GM18870 (cell line): ENCODE measurements at regions not wholly inside any gene's neighbourhood (a gene's known extent, or its start where the extent isn't known, plus 50 kb on each side); places are given as distances from the start of the nearest gene placed in this dataset.
"Not testable (repeated sequence)": the region's sequence is repeated elsewhere in the genome, so short reads cannot be mapped to it uniquely, and the experiment has no call there.

ENCODE experiments used
- ATAC-seq: cut with Tn5 transposase; IDR thresholded peaks from one replicate; pipeline ENCODE4 v1.9.1; 2021; ENCODE audit warnings: moderate library complexity; ENCODE audit not compliant: unreplicated experiment

DNA sequence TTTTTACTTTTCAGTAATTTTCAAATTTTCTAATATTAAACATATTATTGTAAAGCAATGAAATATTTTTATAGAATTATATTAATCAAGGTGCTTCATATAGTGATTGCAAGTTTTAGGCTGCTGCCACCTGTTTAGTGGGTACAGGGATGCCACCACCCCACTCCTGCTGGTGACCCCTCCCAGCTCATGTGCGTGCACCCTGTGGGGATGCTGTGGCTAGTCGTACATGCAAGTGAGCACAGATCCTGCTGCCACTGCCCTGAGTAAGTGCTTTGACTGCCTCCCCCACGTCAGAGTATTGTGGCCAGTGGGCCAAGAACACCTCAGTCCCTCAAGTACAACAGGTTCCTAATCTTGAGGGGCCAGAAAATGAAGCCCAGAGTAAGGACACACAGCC lies 320.1 kb upstream of the DDI1 start:
- no peak for ATAC-seq

- no peak for ATAC-seq
Measured at GRCh38 chr11:103727262-103727661, 309.2 kb upstream of the DDI1 start.

DNA sequence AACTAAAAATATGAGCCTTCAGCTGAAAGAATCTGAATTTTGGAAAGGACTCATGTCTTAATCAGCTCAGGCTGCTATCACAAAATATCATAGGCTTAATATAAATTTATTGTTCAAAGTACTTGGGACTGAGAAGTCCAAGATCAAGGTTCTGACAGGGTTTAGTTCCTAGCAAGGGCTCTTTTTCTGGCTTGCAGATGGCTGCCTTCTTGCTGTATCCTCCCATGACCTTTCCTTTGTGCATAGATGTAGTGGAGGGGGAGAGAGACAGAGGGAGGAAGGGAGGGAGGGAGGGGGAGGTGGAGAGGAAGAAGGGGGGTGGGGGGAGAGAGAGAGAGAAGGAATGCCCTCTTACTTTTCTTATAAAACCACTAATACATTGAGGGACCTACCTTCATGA lies 306.8 kb upstream of the DDI1 start:
- no peak for ATAC-seq

- ATAC-seq: no peak
Measured at GRCh38 chr11:103730131-103730940, 306.1 kb upstream of the DDI1 start.

GRCh38 chr11:103731670-103732069 lies 304.8 kb upstream of the DDI1 start:
- no peak for ATAC-seq

GRCh38 chr11:103733889-103734288 lies 302.6 kb upstream of the DDI1 start:
- no peak for ATAC-seq

DNA sequence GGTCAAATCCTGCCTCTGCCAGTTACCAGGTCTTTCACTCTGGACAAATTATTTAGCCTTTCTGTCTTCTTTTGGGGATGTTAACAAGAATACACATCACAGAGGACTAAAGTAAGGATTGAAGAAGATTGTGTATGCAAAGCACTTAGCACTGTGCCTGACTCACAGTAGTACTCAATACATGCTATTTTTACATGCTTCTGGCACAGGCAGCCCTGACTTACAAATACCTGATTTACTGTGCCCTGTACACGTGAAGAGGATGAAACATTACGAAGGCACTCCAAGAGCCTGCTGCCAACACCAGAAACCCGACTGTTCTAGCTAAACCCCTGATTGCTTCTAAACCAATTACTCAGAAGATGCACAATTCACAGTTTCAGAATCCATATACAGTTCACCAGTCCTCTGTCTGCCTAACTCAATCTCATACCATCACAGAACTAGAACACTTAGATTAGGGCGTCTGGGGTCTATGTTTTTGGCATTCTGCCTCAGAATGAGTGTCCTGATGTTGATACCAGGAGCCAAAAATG lies 300.9 kb upstream of the DDI1 start:
- no peak for ATAC-seq

DNA sequence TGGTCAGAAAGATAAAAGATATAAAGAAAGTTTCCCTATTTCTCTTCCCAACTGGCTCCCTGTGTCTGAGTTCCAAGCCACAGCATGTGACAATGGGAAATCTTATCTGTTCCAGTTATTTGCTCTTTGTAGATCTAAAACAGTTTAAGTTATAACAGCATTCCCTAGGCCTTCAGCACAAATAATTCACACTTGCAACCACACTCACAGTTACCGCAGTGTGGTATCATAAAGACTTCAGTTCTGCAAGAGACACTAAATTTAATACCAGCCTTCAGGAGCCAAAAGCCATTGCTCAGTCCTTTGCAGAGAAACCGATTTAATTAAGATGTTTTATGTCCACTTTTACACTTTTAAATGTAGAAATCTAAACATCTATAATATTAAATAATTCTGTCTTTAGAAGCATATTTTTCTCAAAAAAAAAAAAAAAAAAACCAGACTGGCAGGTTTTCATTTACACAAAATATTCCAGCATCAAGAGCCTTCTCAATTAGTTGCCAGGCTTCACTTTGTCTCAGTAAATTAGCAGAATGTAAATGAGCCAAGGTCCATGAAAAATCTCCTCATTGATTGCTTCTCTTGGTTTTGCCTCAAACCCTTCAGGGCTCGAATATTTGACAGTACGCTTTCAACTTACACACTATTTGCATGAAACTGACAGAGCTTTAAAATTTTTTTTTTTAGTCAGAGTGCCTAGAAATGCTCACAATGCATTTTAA lies 300.0 kb upstream of the DDI1 start:
- no peak for ATAC-seq

DNA sequence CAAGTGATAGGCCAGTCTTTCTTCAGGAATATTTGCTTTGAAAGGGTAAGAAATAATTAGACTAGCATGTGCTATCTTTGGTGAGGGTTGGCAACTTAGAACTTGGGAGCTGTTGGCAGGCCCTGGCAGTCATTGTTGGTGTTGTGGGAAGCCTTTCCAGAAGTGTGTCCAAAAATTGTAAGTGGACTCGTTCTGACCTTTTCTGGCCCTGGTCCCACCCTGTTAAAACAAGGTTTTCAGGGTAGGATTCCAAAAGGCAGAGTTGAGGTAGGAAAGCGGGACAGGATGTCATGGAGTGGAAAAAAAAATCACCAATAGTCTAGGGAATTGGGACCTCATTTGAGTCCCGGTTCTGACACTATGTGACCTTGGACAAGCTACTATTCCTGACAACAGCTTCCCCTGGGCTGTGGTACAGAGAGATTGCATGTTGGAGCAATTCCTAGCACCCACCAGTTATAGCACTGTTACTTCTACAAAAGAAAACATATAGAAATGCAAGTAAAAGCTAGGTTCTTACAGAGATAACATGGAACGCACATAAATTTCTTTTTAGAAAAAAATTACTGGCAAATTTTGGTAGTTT lies 299.3 kb upstream of the DDI1 start:
- no peak for ATAC-seq

DNA sequence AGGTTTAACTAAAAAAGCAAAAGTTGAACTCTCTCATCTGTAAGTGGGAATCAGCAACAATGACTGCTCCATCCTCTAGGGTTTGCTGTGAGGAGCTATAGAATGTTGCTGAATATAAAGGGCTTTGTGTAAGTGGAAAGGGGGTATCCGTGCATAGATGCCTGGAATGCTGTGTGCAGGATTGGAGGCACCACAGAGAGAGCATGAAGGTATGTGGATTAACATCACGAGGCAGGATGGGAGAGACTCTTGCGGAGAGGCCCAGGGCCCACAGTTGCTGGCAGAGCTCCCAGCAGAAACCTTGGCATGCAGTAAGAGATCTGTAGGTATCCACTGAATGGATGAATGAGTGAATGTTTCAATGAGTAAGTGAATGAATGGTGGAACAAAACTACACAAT lies 298.7 kb upstream of the DDI1 start:
- ATAC-seq: no peak

GRCh38 chr11:103739074-103739796 lies 297.2 kb upstream of the DDI1 start:
- ATAC-seq: not testable (repeated sequence)

GRCh38 chr11:103744496-103745153 lies 291.8 kb upstream of the DDI1 start:
- peak; percentile 84 for ATAC-seq

- ATAC-seq: no peak
Measured at GRCh38 chr11:103749158-103749557, 287.3 kb upstream of the DDI1 start.

DNA sequence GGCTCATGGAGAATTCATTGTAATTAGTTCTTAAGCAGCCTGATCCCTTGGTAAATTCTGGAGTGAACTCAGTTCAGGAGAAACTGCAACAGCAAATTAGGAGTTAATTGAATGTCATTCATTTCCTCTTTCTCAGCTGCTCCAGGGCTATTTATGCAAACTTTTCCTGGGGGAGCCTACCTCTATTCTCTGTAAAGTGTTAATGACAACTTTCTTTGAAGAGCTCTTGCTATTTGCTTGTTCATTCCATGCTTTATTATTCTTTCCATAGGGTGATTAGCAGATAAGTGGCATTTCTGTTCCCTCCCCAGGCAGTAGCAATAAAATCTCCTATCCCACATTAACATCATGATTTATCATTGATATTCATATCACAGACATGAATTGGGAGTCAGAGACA lies 267.6 kb upstream of the DDI1 start:
- ATAC-seq: no peak

DNA sequence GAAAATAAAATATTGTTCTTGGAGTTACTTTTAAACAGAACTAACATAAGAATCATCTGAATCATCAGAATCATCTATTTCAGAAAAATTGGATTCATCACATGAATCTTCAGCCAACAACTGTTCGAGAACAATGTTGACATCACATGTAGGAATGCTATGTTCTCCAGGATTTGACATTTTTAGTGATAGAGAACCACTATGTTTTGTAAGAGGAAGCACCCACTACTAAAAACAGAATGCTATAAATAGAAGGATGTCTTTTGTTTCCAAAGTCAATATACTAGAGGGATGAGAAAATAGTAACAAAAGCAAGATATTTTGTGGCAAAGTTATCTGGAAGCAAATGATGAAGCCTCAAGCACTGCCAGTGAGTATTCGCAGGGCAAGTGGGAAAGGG lies 263.4 kb upstream of the DDI1 start:
- ATAC-seq: no peak

DNA sequence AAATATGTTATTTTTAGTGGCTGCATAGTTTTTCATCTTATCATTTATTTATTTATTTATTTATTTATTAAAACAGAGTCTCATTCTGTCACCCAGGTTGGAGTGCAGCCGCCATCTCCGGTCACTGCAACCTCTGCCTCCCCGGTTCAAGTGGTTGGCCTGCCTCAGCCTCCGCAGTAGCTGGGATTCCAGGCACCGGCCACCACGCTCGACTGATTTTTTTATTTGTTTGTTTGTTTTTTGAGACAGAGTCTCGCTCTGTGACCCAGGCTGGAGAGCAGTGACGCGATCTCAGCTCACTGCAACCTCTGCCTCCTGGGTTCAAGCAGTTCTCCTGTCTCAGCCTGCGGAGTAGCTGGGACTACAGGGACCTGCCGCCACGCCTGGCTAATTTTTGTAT lies 262.9 kb upstream of the DDI1 start:
- ATAC-seq: no peak

GRCh38 chr11:103779054-103779453 lies 257.4 kb upstream of the DDI1 start:
- no peak for ATAC-seq

DNA sequence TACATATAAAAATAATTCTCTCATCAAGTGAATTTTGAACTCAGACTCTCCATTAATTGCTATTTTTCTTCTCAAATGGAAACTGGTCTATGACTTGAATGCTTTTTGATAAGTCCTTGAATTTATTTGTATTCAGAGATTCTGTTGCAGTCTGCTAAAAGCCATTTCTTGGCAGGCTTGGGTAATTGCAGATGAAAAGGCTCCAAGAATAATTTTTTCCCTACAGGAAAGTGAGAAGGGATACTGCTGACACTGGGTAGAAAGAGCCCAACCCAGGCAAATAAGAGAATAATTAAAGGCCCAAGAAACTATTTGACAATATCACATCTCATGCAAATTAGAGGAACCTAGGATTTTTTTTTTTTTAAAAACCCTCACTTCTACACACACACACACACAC lies 246.5 kb upstream of the DDI1 start:
- no peak for ATAC-seq

DNA sequence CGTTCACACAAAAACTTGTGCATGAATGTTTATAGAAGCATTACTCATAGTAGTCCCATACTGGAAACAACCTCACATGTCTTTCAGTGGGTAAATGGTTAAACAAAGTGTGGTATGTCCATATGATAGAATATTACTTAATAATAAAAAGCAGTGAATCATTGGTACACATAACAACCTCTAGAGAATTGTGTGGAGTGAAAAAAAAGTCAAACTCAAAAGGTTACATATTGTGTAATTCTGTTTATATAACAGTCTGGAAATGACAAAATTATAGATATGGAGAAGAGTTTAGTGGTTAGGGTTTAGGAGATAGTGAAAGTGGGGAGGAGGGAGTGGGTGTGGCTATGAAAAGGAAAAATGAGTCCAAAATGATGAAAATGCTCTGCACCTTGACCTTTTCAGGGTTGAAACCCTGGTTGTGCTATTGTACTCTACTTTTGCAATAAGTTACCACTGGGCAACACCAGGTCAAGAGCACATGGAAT lies 243.4 kb upstream of the DDI1 start:
- no peak for ATAC-seq

- ATAC-seq: no peak
Measured at GRCh38 chr11:103794262-103794661, 242.2 kb upstream of the DDI1 start.

- no peak for ATAC-seq
Measured at GRCh38 chr11:103798026-103798425, 238.4 kb upstream of the DDI1 start.
